ENCODE measurements at regions not wholly inside any gene's neighbourhood (a gene's known extent, or its start where the extent isn't known, plus 50 kb on each side); places are given as distances from the start of the nearest gene placed in this dataset.

DNA sequence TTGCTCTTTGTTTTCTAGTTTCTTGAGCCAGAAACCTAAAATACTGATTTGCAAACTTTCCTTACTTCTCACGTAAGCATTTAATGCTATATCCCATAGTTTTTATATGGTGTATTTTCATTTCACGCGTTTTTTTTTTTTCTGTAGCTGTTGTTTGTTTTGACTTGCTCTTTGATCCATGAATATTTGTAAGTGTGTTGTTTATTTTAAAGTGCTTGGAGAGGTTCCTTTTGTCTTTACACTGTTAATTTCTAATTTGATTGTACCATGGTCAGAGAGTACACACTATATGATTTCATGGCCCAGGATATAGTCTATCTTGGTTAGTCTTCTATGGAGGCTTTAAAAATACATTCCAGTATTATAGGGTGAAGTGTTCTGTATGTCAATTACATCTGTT is 84.8 kb upstream of the RNF217 start:
- Mint-ChIP-seq H3K4me3 (no peak overlapping the region), H3K27me3 (ENCODE audit: insufficient read depth) (no peaks in the 10 kb centered on the region), H3K9me3 (no peaks in the 10 kb centered on the region), H3K36me3 (ENCODE audit: low read depth) (no peaks in the 10 kb centered on the region), H3K4me1 (no peaks in the 10 kb centered on the region), H3K27ac (no peak overlapping the region)
- no peaks in the 10 kb centered on the region for H3K27me3 ChIP-seq (ENCODE audit: control insufficient read depth, insufficient read depth, low read length, poor library complexity, severe bottlenecking)
- H3K4me3 ChIP-seq (ENCODE audit: low read length), result no peak overlapping the region
- no peak for DNase-seq
- no peak overlapping the region for H3K27ac ChIP-seq (ENCODE audit: low read depth, low read length)
- 64% methylated on average over 3 of the region's 3 CpGs; no CpG with 5 or more reads in 1 of the 2 experiments for WGBS, 2 experiments (ENCODE audit: insufficient coverage in 1 of 2, insufficient read length in 1 of 2)
- no peaks in the 10 kb centered on the region for H3K9me3 ChIP-seq (ENCODE audit: control insufficient read depth, low read length)
- TF ChIP-seq, protein P1, sequence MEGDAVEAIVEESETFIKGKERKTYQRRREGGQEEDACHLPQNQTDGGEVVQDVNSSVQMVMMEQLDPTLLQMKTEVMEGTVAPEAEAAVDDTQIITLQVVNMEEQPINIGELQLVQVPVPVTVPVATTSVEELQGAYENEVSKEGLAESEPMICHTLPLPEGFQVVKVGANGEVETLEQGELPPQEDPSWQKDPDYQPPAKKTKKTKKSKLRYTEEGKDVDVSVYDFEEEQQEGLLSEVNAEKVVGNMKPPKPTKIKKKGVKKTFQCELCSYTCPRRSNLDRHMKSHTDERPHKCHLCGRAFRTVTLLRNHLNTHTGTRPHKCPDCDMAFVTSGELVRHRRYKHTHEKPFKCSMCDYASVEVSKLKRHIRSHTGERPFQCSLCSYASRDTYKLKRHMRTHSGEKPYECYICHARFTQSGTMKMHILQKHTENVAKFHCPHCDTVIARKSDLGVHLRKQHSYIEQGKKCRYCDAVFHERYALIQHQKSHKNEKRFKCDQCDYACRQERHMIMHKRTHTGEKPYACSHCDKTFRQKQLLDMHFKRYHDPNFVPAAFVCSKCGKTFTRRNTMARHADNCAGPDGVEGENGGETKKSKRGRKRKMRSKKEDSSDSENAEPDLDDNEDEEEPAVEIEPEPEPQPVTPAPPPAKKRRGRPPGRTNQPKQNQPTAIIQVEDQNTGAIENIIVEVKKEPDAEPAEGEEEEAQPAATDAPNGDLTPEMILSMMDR (conservative IDR thresholded peaks at IDR 0.05), result no peak
- no peaks in the 10 kb centered on the region for H3K4me1 ChIP-seq (ENCODE audit: control insufficient read depth, insufficient read depth, low read length)
- H3K9ac ChIP-seq (ENCODE audit: extremely low read depth, low read length, poor library complexity, severe bottlenecking), result no peak overlapping the region
- H3K36me3 ChIP-seq (ENCODE audit: control insufficient read depth, insufficient read depth, low read length), result no peaks in the 10 kb centered on the region

DNA sequence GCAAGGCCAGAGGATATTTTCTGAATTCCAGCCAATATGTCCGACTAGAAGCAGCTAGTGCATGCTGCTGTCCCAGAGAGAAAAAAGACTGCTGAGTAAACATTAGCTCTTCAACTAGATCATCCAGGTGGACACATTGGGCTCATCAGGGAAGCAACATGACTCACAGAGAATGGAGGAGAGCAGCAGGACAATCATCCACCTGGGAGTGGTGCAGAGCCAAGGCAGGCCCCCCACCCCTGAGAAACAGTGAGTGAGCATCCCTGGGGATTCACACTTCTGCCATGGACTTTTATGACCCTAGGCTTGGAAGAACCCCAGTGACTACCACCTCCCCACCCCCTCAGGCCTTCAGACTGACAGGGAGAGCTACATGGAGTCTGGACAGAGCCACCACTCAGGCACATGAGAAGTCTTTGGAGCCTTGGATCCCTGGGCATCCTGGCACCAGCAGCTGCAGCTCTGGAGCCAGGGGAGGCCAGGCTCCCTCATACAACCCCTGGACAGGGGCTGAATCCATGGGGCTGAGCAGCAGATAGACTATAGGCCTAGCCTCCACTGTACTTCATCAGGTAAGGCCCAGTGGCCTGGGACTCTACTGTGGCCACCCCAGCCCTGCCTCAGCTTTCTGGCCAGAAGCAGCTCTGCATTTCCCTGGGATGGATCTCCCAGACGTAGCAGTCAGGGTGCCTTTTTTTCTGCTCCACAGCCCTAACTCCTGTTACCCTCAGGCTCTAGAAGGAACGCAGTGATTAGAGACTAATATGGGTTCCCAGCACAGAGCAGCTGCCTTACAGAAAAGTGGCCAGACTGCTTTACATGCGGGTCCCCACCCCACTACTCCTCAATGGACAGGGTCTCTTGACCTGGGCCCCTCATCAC is 82.9 kb upstream of the RNF217 start:
- no peak overlapping the region for H3K27ac Mint-ChIP-seq
- Histone ChIP-seq H3K4me1 (ENCODE audit: control insufficient read depth, insufficient read depth, low read length) (no peaks in the 10 kb centered on the region), H3K36me3 (ENCODE audit: control insufficient read depth, insufficient read depth, low read length) (no peaks in the 10 kb centered on the region), H3K9ac (ENCODE audit: extremely low read depth, low read length, poor library complexity, severe bottlenecking) (no peak overlapping the region), H3K27ac (ENCODE audit: low read depth, low read length) (no peak overlapping the region), H3K9me3 (ENCODE audit: control insufficient read depth, low read length) (no peaks in the 10 kb centered on the region), H3K4me3 (ENCODE audit: low read length) (no peak overlapping the region), H3K27me3 (ENCODE audit: control insufficient read depth, insufficient read depth, low read length, poor library complexity, severe bottlenecking) (no peaks in the 10 kb centered on the region)
- 75 to 93% methylated on average over 3 to 4 of the region's 4 CpGs for WGBS, 2 experiments (ENCODE audit: insufficient coverage in 1 of 2, insufficient read length in 1 of 2)
- H3K4me1 Mint-ChIP-seq, result no peaks in the 10 kb centered on the region
- TF ChIP-seq, protein P1 (conservative IDR thresholded peaks at IDR 0.05), result no peak
- no peaks in the 10 kb centered on the region for H3K27me3 Mint-ChIP-seq (ENCODE audit: insufficient read depth)
- DNase-seq, result no peak
- H3K4me3 Mint-ChIP-seq, result no peak overlapping the region
- no peaks in the 10 kb centered on the region for H3K9me3 Mint-ChIP-seq
- no peaks in the 10 kb centered on the region for H3K36me3 Mint-ChIP-seq (ENCODE audit: low read depth)

DNA sequence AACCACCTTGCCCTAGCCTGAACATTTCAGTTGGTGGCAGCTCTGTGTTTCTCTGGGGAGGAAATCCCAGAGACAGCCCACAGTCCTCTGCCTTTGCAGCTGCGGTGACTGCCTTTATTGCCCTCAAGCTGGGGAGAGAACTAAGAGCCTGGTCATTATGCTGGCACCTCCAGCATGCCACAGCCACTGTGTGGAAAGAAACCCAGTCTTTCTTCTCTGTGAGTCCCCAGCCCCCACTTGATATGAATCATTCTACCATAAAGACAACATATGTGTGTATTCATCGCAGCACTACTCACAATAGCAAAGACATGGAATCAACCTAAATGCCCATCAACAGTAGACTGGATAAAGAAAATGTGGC is 82.3 kb upstream of the RNF217 start:
- Histone ChIP-seq H3K27ac (ENCODE audit: low read depth, low read length) (no peak overlapping the region), H3K4me3 (ENCODE audit: low read length) (no peak overlapping the region), H3K9me3 (ENCODE audit: control insufficient read depth, low read length) (no peaks in the 10 kb centered on the region), H3K4me1 (ENCODE audit: control insufficient read depth, insufficient read depth, low read length) (no peaks in the 10 kb centered on the region), H3K36me3 (ENCODE audit: control insufficient read depth, insufficient read depth, low read length) (no peaks in the 10 kb centered on the region), H3K27me3 (ENCODE audit: control insufficient read depth, insufficient read depth, low read length, poor library complexity, severe bottlenecking) (no peaks in the 10 kb centered on the region), H3K9ac (ENCODE audit: extremely low read depth, low read length, poor library complexity, severe bottlenecking) (no peak overlapping the region)
- H3K9me3 Mint-ChIP-seq, result no peaks in the 10 kb centered on the region
- H3K4me3 Mint-ChIP-seq, result no peak overlapping the region
- DNase-seq, result no peak
- H3K27me3 Mint-ChIP-seq (ENCODE audit: insufficient read depth), result no peaks in the 10 kb centered on the region
- H3K36me3 Mint-ChIP-seq (ENCODE audit: low read depth), result no peaks in the 10 kb centered on the region
- TF ChIP-seq, protein P1 (conservative IDR thresholded peaks at IDR 0.05), result no peak
- no peak overlapping the region for H3K27ac Mint-ChIP-seq
- 83 to 95% methylated on average over 1 to 2 of the region's 2 CpGs for WGBS, 2 experiments (ENCODE audit: insufficient coverage in 1 of 2, insufficient read length in 1 of 2)
- H3K4me1 Mint-ChIP-seq, result no peaks in the 10 kb centered on the region
